ENCODE measurements at regions not wholly inside any gene's neighbourhood (a gene's known extent, or its start where the extent isn't known, plus 50 kb on each side); places are given as distances from the start of the nearest gene placed in this dataset.

GRCh38 chrX:10049236-10049635 is 82.1 kb downstream of the CLDN34 start:
- no peak for ATAC-seq
- CTCF ChIA-PET = interaction anchor here (0.9 kb wide), 1 partner anchor 34 kb away, joined by 3 read pairs; no protein-coding TSS in a partner anchor
- RAD21 ChIA-PET (ENCODE audit: unreplicated experiment) = interaction anchor here (0.7 to 1.2 kb wide), 2 partner anchors 16 to 71 kb away, joined by 3 to 4 read pairs; no protein-coding TSS in a partner anchor
- POLR2A ChIA-PET = no interaction called here
- intact Hi-C loops (cut with micrococcal nuclease; ENCODE audit: unreplicated experiment) (no loop called here), in situ Hi-C loops (cut with MboI) (no loop called here)
- Histone ChIP-seq H3K4me1 (ENCODE audit: control insufficient read depth, insufficient read depth, low read length) (no peaks in the 10 kb centered on the region), H4K20me1 (ENCODE audit: control insufficient read depth, insufficient read depth) (no peaks in the 10 kb centered on the region), H3K79me2 (ENCODE audit: control insufficient read depth, insufficient read depth, low read length) (no peaks in the 10 kb centered on the region), H2AFZ (ENCODE audit: control insufficient read depth, low read depth, low read length) (no peak overlapping the region), H3K27ac (ENCODE audit: control insufficient read depth, insufficient read depth) (no peak overlapping the region), H3K36me3 (ENCODE audit: control insufficient read depth in 2 of 2, insufficient read depth in 2 of 2, low read length in 1 of 2) (no peaks in the 10 kb centered on the region), H3K27me3 (replicated peaks in 1 of 2; ENCODE audit: control insufficient read depth in 2 of 2, insufficient read depth in 2 of 2, low read length in 1 of 2) (no peaks in the 10 kb centered on the region), H3K9ac (ENCODE audit: control insufficient read depth, insufficient read depth, low read length) (no peak overlapping the region), H3K4me3 (no peak overlapping the region), H3K9me3 (replicated peaks; ENCODE audit: control insufficient read depth, insufficient read depth, low read length) (no peaks in the 10 kb centered on the region), H3K4me2 (ENCODE audit: control insufficient read depth, insufficient read depth) (no peak overlapping the region)
- SMC1A ChIA-PET (ENCODE audit: uncharacterized antibody, unreplicated experiment) = interaction anchor here (1.0 to 1.2 kb wide), 3 partner anchors 9 to 30 kb away, joined by 3 read pairs; no protein-coding TSS in a partner anchor
- 38% methylated on average over 3 of the region's 3 CpGs for WGBS (ENCODE audit: insufficient coverage, insufficient replicate concordance, low lambda C conversion rate, missing lambda C conversion rate)
- TF ChIP-seq E2F4 (IDR thresholded peaks at IDR 0.05; ENCODE audit: low read depth, low read length) (no peak), FOXM1 (IDR thresholded peaks at IDR 0.05; ENCODE audit: low read depth, low read length) (no peak), KAT2A (conservative IDR thresholded peaks at IDR 0.05; ENCODE audit: control insufficient read depth, low read depth, low read length) (no peak), RB1 (IDR thresholded peaks at IDR 0.05; ENCODE audit: borderline replicate concordance) (no peak), BRCA1 (IDR thresholded peaks at IDR 0.05; ENCODE audit: low read depth, low read length) (no peak), CEBPB (IDR thresholded peaks at IDR 0.05; ENCODE audit: borderline replicate concordance in 1 of 2, low read depth in 2 of 2, low read length in 2 of 2) (no peak), GATAD2B (conservative IDR thresholded peaks at IDR 0.05; ENCODE audit: low read depth) (no peak), TARDBP (IDR thresholded peaks at IDR 0.05; ENCODE audit: borderline replicate concordance) (no peak), ZZZ3 (IDR thresholded peaks at IDR 0.05; ENCODE audit: control insufficient read depth, insufficient read length, low read depth) (no peak), ZNF274 (IDR thresholded peaks at IDR 0.05; ENCODE audit: insufficient read depth, insufficient read length) (no peak), ZBTB4 (CRISPR knock-in tag; IDR thresholded peaks at IDR 0.05) (no peak)
- DNase-seq (ENCODE audit: low read depth, low spot score) = no peak
- FAIRE-seq = no peak
- BruUV-seq (replicated peaks) = no TSS peak

Data from GM12878 (cell line).